ENCODE measurements at regions not wholly inside any gene's neighbourhood (a gene's known extent, or its start where the extent isn't known, plus 50 kb on each side); places are given as distances from the start of the nearest gene placed in this dataset.

DNA sequence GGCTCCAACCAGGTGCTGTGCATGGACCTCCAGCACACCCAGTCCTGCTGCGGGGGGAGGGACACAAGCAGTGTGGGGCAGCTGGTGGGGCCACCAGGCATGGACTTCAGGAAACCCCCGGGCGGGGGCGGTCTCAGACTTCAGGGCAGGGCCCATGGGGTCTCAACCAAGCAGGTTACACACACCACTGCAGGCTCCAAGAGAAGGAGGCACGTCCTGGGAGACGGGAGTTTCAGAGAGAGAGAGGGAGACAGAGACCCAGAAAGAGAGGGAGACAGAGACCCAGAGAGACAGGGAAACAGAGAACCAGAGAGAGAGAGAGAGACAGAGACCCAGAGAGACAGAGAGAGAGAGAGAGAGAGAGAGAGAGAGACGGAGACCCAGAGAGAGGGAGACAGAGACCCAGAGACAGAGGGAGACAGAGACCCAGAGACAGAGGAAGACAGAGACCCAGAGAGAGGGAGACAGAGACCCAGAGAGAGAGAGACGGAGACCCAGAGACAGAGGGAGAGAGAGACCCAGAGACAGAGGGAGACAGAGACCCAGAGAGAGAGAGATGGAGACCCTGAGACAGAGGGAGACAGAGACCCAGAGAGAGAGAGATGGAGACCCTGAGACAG is 128.9 kb downstream of the NCOR2 start:
- H3K9me3 Mint-ChIP-seq, result no peaks in the 10 kb centered on the region

DNA sequence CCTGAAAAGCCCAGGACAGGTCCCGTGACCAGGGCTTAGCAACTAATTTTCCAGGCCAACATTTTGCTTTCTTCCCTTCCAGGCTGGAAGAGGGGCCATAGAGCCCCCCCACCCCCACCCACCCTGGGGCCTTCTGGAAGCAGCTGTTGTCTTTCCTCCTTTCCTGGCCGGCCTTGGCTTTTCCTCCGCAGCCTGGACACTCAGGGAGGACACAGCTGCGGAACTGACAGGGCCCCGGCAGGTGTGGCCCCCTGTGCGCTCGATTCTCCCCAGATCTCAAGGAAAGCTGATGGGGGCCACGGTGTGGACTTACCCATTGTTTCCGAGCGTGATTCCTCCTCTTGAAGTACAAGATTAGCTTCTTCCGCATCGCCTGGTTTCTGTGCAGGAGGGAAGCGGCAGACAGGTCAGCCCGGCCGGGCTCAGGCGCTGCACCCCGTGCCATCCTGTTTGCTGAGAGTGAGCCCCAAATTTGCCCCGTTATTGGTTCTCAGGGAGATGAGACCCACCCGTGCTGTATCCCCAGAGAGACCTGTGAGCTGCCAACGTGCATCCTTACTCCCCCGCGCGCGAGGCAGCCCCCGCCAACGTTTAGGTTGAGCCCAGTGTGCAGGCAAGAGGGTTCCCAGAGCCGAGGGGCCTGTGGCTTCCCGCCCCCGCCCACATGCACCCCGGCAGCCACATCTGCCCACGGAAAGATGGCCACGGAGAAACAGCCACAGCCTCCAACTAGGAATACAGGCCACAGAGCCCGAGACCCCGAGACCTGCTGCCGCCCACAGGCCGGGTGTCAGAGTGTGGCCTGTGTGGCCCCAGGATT is 129.6 kb downstream of the NCOR2 start:
- Mint-ChIP-seq H3K9me3 (no peaks in the 10 kb centered on the region), H3K27ac (no peak overlapping the region), H3K4me3 (no peak overlapping the region), H3K4me1 (peaks cover 0 to 12% (median 8%) of the 10 kb centered on the region in 4 donors), H3K27me3 (no peaks in the 10 kb centered on the region), H3K36me3 (peaks cover 17% of the 10 kb centered on the region)
- Histone ChIP-seq H3K9me3 (ENCODE audit: control insufficient read depth in 2 of 2, low read length in 2 of 2) (no peaks in the 10 kb centered on the region), H3K36me3 (ENCODE audit: control insufficient read depth, insufficient read depth, low read length) (peaks cover 25% of the 10 kb centered on the region), H3K4me3 (ENCODE audit: low read depth, low read length) (no peak overlapping the region), H3K27ac (ENCODE audit: insufficient read depth, low read length, poor library complexity, severe bottlenecking) (no peak overlapping the region), H3K27me3 (ENCODE audit: control insufficient read depth, insufficient read depth, low read length) (no peaks in the 10 kb centered on the region), H3K4me1 (ENCODE audit: control insufficient read depth, insufficient read depth, low read length, poor library complexity, severe bottlenecking) (no peaks in the 10 kb centered on the region)
- ATAC-seq (ENCODE audit: low read depth in 2 of 2) (no peak), DNase-seq (peak in 1 of 3 donors; percentile 11)

More for the DNA sequence above, 128.9 kb downstream of the NCOR2 start:
- H3K27me3 Mint-ChIP-seq, result no peaks in the 10 kb centered on the region
- peak in 1 of 3 donors; percentile 24 for DNase-seq
- no peak overlapping the region for H3K27ac Mint-ChIP-seq
- H3K4me1 ChIP-seq (ENCODE audit: control insufficient read depth, insufficient read depth, low read length, poor library complexity, severe bottlenecking), result no peaks in the 10 kb centered on the region
- H3K4me1 Mint-ChIP-seq, result peaks cover 0 to 12% (median 8%) of the 10 kb centered on the region in 4 donors
- H3K27ac ChIP-seq (ENCODE audit: insufficient read depth, low read length, poor library complexity, severe bottlenecking), result peak overlapping the region; percentile 58
- no peak overlapping the region for H3K4me3 ChIP-seq (ENCODE audit: low read depth, low read length)
- H3K27me3 ChIP-seq (ENCODE audit: control insufficient read depth, insufficient read depth, low read length), result no peaks in the 10 kb centered on the region
- no peak overlapping the region for H3K4me3 Mint-ChIP-seq
- ATAC-seq (ENCODE audit: low read depth in 2 of 2), result peak in 1 of 2 donors; percentile 25
- H3K9me3 ChIP-seq (ENCODE audit: control insufficient read depth in 2 of 2, low read length in 2 of 2), result no peaks in the 10 kb centered on the region
- H3K36me3 ChIP-seq (ENCODE audit: control insufficient read depth, insufficient read depth, low read length), result peaks cover 26% of the 10 kb centered on the region
- peaks cover 18% of the 10 kb centered on the region for H3K36me3 Mint-ChIP-seq

DNA sequence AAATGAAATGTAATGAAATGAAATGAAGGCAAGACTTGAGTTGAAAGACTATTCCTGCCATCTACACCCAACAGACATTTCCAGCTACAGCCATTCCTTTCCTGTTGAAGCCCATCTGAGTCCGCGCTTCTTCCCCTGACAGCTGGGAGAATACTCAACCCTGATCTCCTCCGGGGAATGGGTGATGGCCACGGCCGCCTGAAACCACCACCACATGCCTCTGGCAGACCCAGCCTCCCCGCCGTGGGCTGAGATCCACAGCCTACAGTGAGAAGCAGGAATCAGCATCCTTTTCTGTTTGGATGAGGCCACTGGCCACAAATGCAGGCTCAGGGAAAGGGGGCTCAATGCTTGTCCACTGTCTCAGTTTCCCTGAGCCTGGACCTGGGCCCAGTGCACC is 130.3 kb downstream of the NCOR2 start:
- H3K36me3 ChIP-seq (ENCODE audit: control insufficient read depth, insufficient read depth, low read length), result peaks cover 19% of the 10 kb centered on the region
- no peaks in the 10 kb centered on the region for H3K27me3 Mint-ChIP-seq

DNA sequence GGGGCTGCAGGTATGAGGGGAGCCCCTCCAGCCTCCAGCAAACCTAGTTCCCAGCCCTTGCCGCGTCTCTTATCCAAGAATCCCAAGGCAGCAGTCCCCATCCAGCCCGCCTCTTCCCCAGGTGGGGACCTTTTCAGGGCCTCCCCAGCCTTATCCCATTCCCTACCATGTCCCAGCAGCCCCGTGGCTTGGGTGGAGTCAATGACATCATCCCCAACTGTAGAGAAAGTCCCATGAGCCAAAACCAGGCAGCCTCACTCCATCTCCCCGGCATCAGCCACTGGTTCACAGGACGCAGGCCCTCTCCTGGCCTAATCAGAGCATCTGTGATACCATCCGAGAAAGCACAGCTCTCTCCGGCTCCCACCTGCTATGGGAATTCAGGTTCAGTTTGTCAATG is 131.0 kb downstream of the NCOR2 start:
- no peaks in the 10 kb centered on the region for H3K27me3 ChIP-seq (ENCODE audit: control insufficient read depth, insufficient read depth, low read length)
- Mint-ChIP-seq H3K4me1 (peaks cover 0 to 11% (median 8%) of the 10 kb centered on the region in 4 donors), H3K27ac (no peak overlapping the region), H3K9me3 (no peaks in the 10 kb centered on the region), H3K4me3 (no peak overlapping the region), H3K27me3 (no peaks in the 10 kb centered on the region), H3K36me3 (peaks cover 13% of the 10 kb centered on the region)
- no peak for ATAC-seq (ENCODE audit: low read depth in 2 of 2)
- peaks cover 11% of the 10 kb centered on the region for H3K36me3 ChIP-seq (ENCODE audit: control insufficient read depth, insufficient read depth, low read length)
- H3K9me3 ChIP-seq (ENCODE audit: control insufficient read depth in 2 of 2, low read length in 2 of 2), result no peaks in the 10 kb centered on the region
- H3K27ac ChIP-seq (ENCODE audit: insufficient read depth, low read length, poor library complexity, severe bottlenecking), result no peak overlapping the region
- no peak overlapping the region for H3K4me3 ChIP-seq (ENCODE audit: low read depth, low read length)
- no peaks in the 10 kb centered on the region for H3K4me1 ChIP-seq (ENCODE audit: control insufficient read depth, insufficient read depth, low read length, poor library complexity, severe bottlenecking)
- DNase-seq, result no peak

More for the DNA sequence above, 130.3 kb downstream of the NCOR2 start:
- Mint-ChIP-seq H3K4me3 (no peak overlapping the region), H3K9me3 (no peaks in the 10 kb centered on the region), H3K36me3 (peaks cover 11% of the 10 kb centered on the region), H3K27ac (no peak overlapping the region), H3K4me1 (peaks cover 0 to 12% (median 7%) of the 10 kb centered on the region in 4 donors)
- ATAC-seq (ENCODE audit: low read depth in 2 of 2), result no peak
- H3K4me3 ChIP-seq (ENCODE audit: low read depth, low read length), result no peak overlapping the region
- no peak for DNase-seq
- no peak overlapping the region for H3K27ac ChIP-seq (ENCODE audit: insufficient read depth, low read length, poor library complexity, severe bottlenecking)
- no peaks in the 10 kb centered on the region for H3K4me1 ChIP-seq (ENCODE audit: control insufficient read depth, insufficient read depth, low read length, poor library complexity, severe bottlenecking)
- H3K27me3 ChIP-seq (ENCODE audit: control insufficient read depth, insufficient read depth, low read length), result no peaks in the 10 kb centered on the region
- no peaks in the 10 kb centered on the region for H3K9me3 ChIP-seq (ENCODE audit: control insufficient read depth in 2 of 2, low read length in 2 of 2)

DNA sequence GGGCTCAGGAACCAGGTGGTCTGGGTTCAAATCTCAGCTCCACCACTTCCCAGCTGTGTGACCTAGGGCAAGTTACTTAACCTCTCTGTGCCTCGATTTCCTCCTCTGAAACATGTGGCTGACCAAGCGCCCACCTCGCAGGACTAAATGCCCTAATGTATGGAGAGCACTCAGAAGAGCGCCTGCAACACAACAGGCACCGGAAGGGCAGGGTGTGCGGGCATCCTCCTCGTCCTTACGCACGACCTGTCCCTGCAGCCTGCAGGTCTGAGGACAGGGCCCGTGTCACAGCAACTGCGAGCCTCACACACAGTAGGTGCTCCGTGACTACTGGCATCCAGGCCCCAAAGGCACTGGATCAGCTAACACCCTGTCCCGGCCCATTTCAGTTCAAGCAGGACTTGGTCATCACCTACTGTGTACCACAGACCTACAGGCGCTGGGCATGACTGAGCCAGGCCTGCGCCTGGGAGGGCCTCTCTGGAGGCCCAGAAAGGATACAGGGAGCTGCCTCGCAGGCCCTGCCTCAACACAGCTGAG is 131.5 kb downstream of the NCOR2 start:
- Mint-ChIP-seq H3K9me3 (no peaks in the 10 kb centered on the region), H3K4me1 (peaks cover 0 to 13% (median 7%) of the 10 kb centered on the region in 4 donors), H3K27me3 (no peaks in the 10 kb centered on the region), H3K36me3 (peaks cover 15% of the 10 kb centered on the region), H3K27ac (no peak overlapping the region), H3K4me3 (no peak overlapping the region)
- Histone ChIP-seq H3K36me3 (ENCODE audit: control insufficient read depth, insufficient read depth, low read length) (peaks cover 8% of the 10 kb centered on the region), H3K27me3 (ENCODE audit: control insufficient read depth, insufficient read depth, low read length) (no peaks in the 10 kb centered on the region), H3K27ac (ENCODE audit: insufficient read depth, low read length, poor library complexity, severe bottlenecking) (no peak overlapping the region), H3K4me1 (ENCODE audit: control insufficient read depth, insufficient read depth, low read length, poor library complexity, severe bottlenecking) (no peaks in the 10 kb centered on the region), H3K9me3 (ENCODE audit: control insufficient read depth in 2 of 2, low read length in 2 of 2) (no peaks in the 10 kb centered on the region), H3K4me3 (ENCODE audit: low read depth, low read length) (no peak overlapping the region)
- no peak for ATAC-seq (ENCODE audit: low read depth in 2 of 2)
- no peak for DNase-seq

DNA sequence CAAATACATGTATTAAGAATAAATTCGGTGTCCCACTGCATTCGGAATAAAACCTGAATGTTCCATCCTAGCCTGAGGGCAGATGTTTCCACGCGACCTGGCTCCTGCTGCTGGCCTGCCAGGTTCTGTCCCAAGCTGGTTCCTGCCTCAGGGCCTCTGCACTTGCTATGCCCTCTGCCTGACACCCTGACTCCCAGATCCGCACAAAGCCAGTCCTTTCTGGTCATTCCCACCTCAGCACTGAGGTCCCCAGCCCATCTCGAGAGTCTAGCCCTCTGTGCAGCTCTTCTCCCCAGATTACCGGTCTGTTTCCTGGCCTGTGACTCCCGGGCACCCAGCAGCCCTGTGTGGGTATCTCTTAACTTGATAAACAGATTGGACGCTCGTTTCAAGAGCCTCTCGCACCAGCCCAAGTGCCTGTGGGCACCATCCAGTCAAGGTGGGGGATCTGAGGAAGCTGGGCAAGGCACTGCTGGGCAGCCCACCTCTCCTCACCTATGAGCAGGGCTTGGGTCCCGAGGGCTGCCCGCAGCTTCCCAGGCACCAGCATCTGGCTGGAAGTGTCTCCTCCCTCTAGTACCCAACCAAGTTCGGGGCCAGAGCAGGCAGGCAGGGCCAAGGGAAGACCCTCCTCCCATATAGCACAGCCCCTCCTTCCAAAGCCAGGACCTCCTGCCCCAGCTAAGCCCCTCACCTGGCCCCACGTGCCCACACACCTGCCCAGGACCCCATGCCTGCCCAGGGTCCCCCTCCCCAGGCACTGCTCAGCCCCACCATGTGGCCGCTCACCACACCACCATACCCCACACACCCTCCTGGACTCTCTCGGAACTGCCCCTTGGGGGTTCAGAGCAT is 132.2 kb downstream of the NCOR2 start:
- Histone ChIP-seq H3K27ac (ENCODE audit: insufficient read depth, low read length, poor library complexity, severe bottlenecking) (no peak overlapping the region), H3K9me3 (ENCODE audit: control insufficient read depth in 2 of 2, low read length in 2 of 2) (no peaks in the 10 kb centered on the region), H3K36me3 (ENCODE audit: control insufficient read depth, insufficient read depth, low read length) (peaks cover 12% of the 10 kb centered on the region), H3K4me3 (ENCODE audit: low read depth, low read length) (no peak overlapping the region), H3K27me3 (ENCODE audit: control insufficient read depth, insufficient read depth, low read length) (no peaks in the 10 kb centered on the region), H3K4me1 (ENCODE audit: control insufficient read depth, insufficient read depth, low read length, poor library complexity, severe bottlenecking) (no peaks in the 10 kb centered on the region)
- H3K4me3 Mint-ChIP-seq, result no peak overlapping the region
- no peaks in the 10 kb centered on the region for H3K9me3 Mint-ChIP-seq
- peaks cover 0 to 13% (median 5%) of the 10 kb centered on the region in 4 donors for H3K4me1 Mint-ChIP-seq
- peak overlapping the region in 2 of 3 donors; percentile 69 to 71 for H3K27ac Mint-ChIP-seq
- no peaks in the 10 kb centered on the region for H3K27me3 Mint-ChIP-seq
- no peak for ATAC-seq (ENCODE audit: low read depth in 2 of 2)
- no peak for DNase-seq
- H3K36me3 Mint-ChIP-seq, result peaks cover 20% of the 10 kb centered on the region

DNA sequence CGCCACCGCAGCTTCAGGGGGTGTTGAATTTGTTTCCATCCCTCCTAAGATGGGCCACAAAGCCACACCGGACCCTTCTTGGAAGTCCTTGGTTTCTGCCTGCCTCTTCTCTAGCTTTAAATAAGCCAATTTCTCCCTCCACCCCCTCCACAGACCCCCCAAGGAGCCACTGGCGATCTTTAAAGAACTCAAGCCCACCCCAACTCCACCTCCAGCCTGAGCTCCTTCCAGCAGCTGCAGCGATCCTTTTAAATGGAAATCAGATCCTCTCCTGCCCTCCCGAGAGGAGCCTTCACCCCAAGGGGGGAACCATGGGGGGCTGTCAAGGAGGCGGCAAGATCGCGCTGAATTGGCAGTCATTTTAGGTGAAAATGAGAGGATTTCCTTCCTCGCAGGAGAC is 133.1 kb downstream of the NCOR2 start:
- Histone ChIP-seq H3K4me1 (ENCODE audit: control insufficient read depth, insufficient read depth, low read length, poor library complexity, severe bottlenecking) (no peaks in the 10 kb centered on the region), H3K4me3 (ENCODE audit: low read depth, low read length) (no peak overlapping the region), H3K36me3 (ENCODE audit: control insufficient read depth, insufficient read depth, low read length) (peaks cover 20% of the 10 kb centered on the region), H3K9me3 (ENCODE audit: control insufficient read depth in 2 of 2, low read length in 2 of 2) (no peaks in the 10 kb centered on the region), H3K27ac (ENCODE audit: insufficient read depth, low read length, poor library complexity, severe bottlenecking) (no peak overlapping the region), H3K27me3 (ENCODE audit: control insufficient read depth, insufficient read depth, low read length) (no peaks in the 10 kb centered on the region)
- DNase-seq (no peak), ATAC-seq (ENCODE audit: low read depth in 2 of 2) (no peak)
- no peak overlapping the region for H3K27ac Mint-ChIP-seq
- no peaks in the 10 kb centered on the region for H3K9me3 Mint-ChIP-seq
- H3K4me3 Mint-ChIP-seq, result no peak overlapping the region
- H3K4me1 Mint-ChIP-seq, result peaks cover 0 to 13% (median 5%) of the 10 kb centered on the region in 4 donors
- H3K36me3 Mint-ChIP-seq, result peaks cover 20% of the 10 kb centered on the region
- no peaks in the 10 kb centered on the region for H3K27me3 Mint-ChIP-seq
